ENCODE measurements at regions not wholly inside any gene's neighbourhood (a gene's known extent, or its start where the extent isn't known, plus 50 kb on each side); places are given as distances from the start of the nearest gene placed in this dataset.
"Not testable (repeated sequence)": the region's sequence is repeated elsewhere in the genome, so short reads cannot be mapped to it uniquely, and the experiment has no call there.

DNA sequence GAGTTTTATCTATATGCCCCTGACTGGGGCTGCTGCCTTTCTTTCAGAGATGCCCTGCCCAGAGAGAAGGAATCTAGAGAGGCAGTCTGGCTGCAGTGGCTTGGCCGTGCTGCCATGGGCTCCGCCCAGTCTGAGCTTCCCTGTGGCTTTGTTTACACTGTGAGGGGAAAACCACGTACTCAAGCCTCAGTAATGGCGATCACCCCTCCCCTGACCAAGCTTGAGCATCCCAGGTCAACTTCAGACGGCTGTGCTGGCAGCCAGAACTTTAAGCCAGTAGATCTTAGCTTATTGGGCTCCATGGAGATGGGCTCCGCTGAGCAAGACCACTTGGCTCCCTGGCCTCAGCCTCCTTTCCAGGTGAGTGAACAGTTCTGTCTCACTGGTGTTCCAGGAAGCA is 69.0 kb upstream of the DPP6 start:
- TF ChIP-seq SP1 (IDR thresholded peaks at IDR 0.05); RXRA (IDR thresholded peaks at IDR 0.05); FOXA1 (IDR thresholded peaks at IDR 0.05); GABPA (IDR thresholded peaks at IDR 0.05 in 1 of 2, conservative IDR thresholded peaks at IDR 0.05 in 1 of 2); YY1 (IDR thresholded peaks at IDR 0.05); HNF4G (IDR thresholded peaks at IDR 0.05): not testable (repeated sequence)
- TF ChIP-seq, protein P1, sequence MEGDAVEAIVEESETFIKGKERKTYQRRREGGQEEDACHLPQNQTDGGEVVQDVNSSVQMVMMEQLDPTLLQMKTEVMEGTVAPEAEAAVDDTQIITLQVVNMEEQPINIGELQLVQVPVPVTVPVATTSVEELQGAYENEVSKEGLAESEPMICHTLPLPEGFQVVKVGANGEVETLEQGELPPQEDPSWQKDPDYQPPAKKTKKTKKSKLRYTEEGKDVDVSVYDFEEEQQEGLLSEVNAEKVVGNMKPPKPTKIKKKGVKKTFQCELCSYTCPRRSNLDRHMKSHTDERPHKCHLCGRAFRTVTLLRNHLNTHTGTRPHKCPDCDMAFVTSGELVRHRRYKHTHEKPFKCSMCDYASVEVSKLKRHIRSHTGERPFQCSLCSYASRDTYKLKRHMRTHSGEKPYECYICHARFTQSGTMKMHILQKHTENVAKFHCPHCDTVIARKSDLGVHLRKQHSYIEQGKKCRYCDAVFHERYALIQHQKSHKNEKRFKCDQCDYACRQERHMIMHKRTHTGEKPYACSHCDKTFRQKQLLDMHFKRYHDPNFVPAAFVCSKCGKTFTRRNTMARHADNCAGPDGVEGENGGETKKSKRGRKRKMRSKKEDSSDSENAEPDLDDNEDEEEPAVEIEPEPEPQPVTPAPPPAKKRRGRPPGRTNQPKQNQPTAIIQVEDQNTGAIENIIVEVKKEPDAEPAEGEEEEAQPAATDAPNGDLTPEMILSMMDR (IDR thresholded peaks at IDR 0.05; ENCODE audit: low read depth, low read length, missing input control), result not testable (repeated sequence)
- TF ChIP-seq, protein P2, sequence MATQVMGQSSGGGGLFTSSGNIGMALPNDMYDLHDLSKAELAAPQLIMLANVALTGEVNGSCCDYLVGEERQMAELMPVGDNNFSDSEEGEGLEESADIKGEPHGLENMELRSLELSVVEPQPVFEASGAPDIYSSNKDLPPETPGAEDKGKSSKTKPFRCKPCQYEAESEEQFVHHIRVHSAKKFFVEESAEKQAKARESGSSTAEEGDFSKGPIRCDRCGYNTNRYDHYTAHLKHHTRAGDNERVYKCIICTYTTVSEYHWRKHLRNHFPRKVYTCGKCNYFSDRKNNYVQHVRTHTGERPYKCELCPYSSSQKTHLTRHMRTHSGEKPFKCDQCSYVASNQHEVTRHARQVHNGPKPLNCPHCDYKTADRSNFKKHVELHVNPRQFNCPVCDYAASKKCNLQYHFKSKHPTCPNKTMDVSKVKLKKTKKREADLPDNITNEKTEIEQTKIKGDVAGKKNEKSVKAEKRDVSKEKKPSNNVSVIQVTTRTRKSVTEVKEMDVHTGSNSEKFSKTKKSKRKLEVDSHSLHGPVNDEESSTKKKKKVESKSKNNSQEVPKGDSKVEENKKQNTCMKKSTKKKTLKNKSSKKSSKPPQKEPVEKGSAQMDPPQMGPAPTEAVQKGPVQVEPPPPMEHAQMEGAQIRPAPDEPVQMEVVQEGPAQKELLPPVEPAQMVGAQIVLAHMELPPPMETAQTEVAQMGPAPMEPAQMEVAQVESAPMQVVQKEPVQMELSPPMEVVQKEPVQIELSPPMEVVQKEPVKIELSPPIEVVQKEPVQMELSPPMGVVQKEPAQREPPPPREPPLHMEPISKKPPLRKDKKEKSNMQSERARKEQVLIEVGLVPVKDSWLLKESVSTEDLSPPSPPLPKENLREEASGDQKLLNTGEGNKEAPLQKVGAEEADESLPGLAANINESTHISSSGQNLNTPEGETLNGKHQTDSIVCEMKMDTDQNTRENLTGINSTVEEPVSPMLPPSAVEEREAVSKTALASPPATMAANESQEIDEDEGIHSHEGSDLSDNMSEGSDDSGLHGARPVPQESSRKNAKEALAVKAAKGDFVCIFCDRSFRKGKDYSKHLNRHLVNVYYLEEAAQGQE (IDR thresholded peaks at IDR 0.05), result not testable (repeated sequence)
- TF ChIP-seq, protein P3, sequence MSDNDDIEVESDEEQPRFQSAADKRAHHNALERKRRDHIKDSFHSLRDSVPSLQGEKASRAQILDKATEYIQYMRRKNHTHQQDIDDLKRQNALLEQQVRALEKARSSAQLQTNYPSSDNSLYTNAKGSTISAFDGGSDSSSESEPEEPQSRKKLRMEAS (IDR thresholded peaks at IDR 0.05), result not testable (repeated sequence)
- TF ChIP-seq, protein P4, sequence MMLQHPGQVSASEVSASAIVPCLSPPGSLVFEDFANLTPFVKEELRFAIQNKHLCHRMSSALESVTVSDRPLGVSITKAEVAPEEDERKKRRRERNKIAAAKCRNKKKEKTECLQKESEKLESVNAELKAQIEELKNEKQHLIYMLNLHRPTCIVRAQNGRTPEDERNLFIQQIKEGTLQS (IDR thresholded peaks at IDR 0.05), result not testable (repeated sequence)

Data from liver (tissue), 3 donors.